Kidney epithelial cell (primary cell): ENCODE measurements at regions not wholly inside any gene's neighbourhood (a gene's known extent, or its start where the extent isn't known, plus 50 kb on each side); places are given as distances from the start of the nearest gene placed in this dataset.
"Not testable (repeated sequence)": the region's sequence is repeated elsewhere in the genome, so short reads cannot be mapped to it uniquely, and the experiment has no call there.

ENCODE experiments used
- DNase-seq: peaks from one replicate; pipeline ENCODE4 v3.0.0-alpha.2; 2010; ENCODE audit warnings: low read depth
- H3K27me3 ChIP-seq: 2 replicates; pipeline ENCODE4 v1.6.0; 2011; ENCODE audit warnings: low read length; ENCODE audit not compliant: control insufficient read depth, insufficient read depth
- H3K36me3 ChIP-seq: 2 replicates; pipeline ENCODE4 v1.5.1; 2011; ENCODE audit warnings: low read length; ENCODE audit not compliant: control insufficient read depth, insufficient read depth
- H3K4me3 ChIP-seq: 2 replicates; pipeline ENCODE4 v1.5.1; 2011; ENCODE audit warnings: low read depth, mild to moderate bottlenecking, control low read depth, low read length
- CTCF ChIP-seq: IDR thresholded peaks from 2 replicates; pipeline ENCODE4 v1.5.1; 2011; ENCODE audit warnings: mild to moderate bottlenecking, moderate library complexity, low read length, control low read depth, inconsistent platforms; ENCODE audit not compliant: insufficient read depth, poor library complexity, severe bottlenecking

GRCh38 chr5:154654486-154655371 is 100.4 kb upstream of the LARP1 start:
- H3K4me3 ChIP-seq: no peak overlapping the region
- no peaks in the 10 kb centered on the region for H3K36me3 ChIP-seq
- no peak for TF ChIP-seq CTCF
- H3K27me3 ChIP-seq: no peaks in the 10 kb centered on the region
- no peak for DNase-seq

DNA sequence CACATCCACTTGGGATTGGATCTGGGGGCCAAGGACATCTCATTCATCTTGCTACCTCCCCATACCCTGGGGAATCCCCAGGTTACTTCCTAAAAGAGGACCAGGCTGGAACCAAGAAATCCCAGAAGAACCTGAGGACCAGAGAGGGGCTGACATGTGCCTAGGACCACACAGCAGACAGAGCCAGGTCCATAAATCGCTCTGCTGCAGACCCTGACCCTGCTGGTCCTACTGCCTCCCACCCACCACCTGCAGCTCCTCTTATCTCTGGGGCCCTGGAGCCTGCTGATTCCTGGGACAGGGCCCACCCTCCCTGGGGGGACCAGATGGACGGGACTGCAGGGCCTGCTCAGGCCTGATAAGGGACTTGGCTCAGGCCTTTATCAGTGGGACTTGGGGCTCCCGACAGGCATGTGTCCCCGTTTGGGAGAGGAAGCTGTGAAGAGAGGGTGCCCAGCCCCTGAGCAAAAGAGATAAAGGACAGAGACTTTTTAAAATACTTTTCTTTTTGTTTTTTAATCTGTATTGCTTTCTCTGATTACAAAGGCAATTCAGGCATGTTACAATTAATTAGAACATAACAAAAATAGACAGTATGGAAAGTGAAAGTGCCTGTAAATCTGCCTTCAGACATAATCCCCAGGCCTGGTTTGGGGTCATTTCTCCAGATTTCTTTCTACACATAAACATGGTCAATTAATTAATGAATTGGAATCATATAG is 101.3 kb upstream of the LARP1 start:
- no peak overlapping the region for H3K4me3 ChIP-seq
- no peak for DNase-seq
- no peak for TF ChIP-seq CTCF
- no peaks in the 10 kb centered on the region for H3K27me3 ChIP-seq
- no peaks in the 10 kb centered on the region for H3K36me3 ChIP-seq

GRCh38 chr5:154653418-154653763 is 101.8 kb upstream of the LARP1 start:
- Histone ChIP-seq H3K4me3 (no peak overlapping the region), H3K27me3 (no peaks in the 10 kb centered on the region), H3K36me3 (no peaks in the 10 kb centered on the region)
- no peak for DNase-seq
- no peak for TF ChIP-seq CTCF

DNA sequence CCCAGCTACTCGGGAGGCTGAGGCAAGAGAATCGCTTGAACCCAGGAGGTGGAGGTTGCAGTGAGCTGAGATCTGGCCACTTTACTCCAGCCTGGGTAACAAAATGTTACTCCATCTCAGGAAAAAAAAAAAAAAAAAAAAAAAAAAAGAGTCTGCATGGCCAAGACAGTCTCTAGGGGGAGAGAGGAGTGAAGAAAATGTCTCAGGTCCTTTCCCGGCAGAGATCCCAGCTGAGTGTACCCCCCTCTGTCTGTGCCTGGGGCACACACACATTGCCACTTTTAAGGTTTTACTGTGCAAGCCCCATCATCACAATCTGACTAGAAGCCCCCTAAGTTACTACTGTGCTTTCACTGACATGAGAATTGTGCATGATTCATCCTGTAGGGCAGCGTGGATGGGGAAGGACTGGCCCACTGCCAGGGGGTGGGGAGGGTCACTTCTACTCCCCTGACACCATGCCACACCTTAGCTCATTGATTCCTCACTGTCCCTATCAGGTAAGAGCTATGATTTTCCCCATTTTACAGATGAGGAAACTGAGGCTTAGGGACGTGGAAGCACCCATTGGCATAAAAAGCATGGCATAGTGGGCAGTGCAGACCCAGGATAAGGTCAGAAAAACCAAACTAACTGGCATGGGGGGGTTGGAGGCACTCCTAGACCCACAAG is 102.3 kb upstream of the LARP1 start:
- Histone ChIP-seq H3K4me3 (no peak overlapping the region), H3K27me3 (no peaks in the 10 kb centered on the region), H3K36me3 (no peaks in the 10 kb centered on the region)
- no peak for DNase-seq
- TF ChIP-seq CTCF: no peak

GRCh38 chr5:154651795-154652194 is 103.4 kb upstream of the LARP1 start:
- not testable (repeated sequence) for H3K27me3 ChIP-seq, DNase-seq, H3K36me3 ChIP-seq, H3K4me3 ChIP-seq

DNA sequence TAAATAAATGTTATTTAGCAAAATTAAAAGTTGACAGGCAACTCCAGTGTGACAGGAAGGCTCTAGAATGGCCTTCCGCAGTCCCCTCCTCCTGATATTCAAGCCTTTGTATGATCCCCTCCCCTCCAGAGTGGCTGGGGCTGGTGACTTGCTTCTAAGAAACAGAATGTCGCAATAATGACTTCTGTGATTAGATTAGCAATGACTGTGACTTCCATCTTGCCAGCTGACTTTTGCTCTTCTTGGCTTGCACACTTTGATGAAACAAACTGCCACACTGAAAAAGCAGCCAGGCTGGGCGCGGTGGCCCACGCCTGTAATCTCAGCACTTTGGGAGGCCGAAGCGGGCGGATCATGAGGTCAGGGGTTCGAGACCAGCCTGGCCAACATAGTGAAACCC is 106.5 kb upstream of the LARP1 start:
- Histone ChIP-seq H3K27me3 (peaks cover 3% of the 10 kb centered on the region), H3K36me3 (no peaks in the 10 kb centered on the region), H3K4me3 (no peak overlapping the region)
- DNase-seq: no peak
- TF ChIP-seq CTCF: no peak
